SH-SY5Y (cell line): ENCODE measurements at regions not wholly inside any gene's neighbourhood (a gene's known extent, or its start where the extent isn't known, plus 50 kb on each side); places are given as distances from the start of the nearest gene placed in this dataset.

Experiments used
- GATA2 ChIP-seq: IDR thresholded peaks from 2 replicates; pipeline ENCODE4 v1.6.1; 2011; ENCODE audit warnings: mild to moderate bottlenecking, low read depth, low read length
- GATA3 ChIP-seq: IDR thresholded peaks from 2 replicates; pipeline ENCODE4 v1.6.1; 2011; ENCODE audit warnings: low read depth, mild to moderate bottlenecking, low read length, moderate library complexity

DNA sequence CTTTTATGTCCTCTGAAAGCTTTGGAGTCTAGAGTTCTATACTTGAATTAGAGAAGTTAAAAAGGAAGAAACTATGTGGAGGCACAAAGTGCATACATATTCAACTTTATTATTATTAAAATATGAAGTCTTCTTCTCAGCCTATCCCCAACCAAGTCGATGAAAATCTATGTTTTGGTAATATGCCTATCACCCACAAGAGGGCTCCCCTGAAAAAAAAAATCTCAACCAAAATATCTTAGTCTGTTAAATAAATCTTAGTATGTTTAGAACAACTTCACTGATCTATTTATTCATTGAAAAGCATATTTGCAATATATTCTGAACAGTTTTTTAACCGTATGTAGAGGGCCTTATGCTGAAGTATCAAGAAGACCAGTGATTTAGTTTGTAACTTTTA is 804.5 kb downstream of the TDRD15 start:
- TF ChIP-seq GATA2, result no peak
- no peak for TF ChIP-seq GATA3
